Immature natural killer cell (primary cell): ENCODE measurements at regions not wholly inside any gene's neighbourhood (a gene's known extent, or its start where the extent isn't known, plus 50 kb on each side); places are given as distances from the start of the nearest gene placed in this dataset.
A peak's percentile ranks its signal among the peaks of the same experiment; 100 is the strongest.
"Not testable (repeated sequence)": the region's sequence is repeated elsewhere in the genome, so short reads cannot be mapped to it uniquely, and the experiment has no call there.

Experiments
- DNase-seq, 3 donors: peaks; one replicate each; pipeline ENCODE4 v3.0.0; 2022; ENCODE audit warnings: mixed read lengths in 1 of 3
- H3K27ac Mint-ChIP-seq, 6 donors: one replicate each; pipeline ENCODE4 v1.8.0; 2020; ENCODE audit warnings: mixed read lengths in 6 of 6, mild to moderate bottlenecking in 5 of 6, inconsistent platforms in 4 of 6, moderate library complexity in 3 of 6
- H3K27me3 Mint-ChIP-seq, 3 donors: one replicate each; pipeline ENCODE4 v1.8.0; 2020 to 2021; ENCODE audit warnings: low read depth in 3 of 3, mild to moderate bottlenecking in 3 of 3, mixed read lengths in 3 of 3, moderate library complexity in 3 of 3, inconsistent platforms in 1 of 3
- H3K36me3 Mint-ChIP-seq, 3 donors: one replicate each; pipeline ENCODE4 v1.8.0; 2020; ENCODE audit warnings: mixed read lengths in 3 of 3, inconsistent platforms in 2 of 3, mild to moderate bottlenecking in 2 of 3
- H3K4me1 Mint-ChIP-seq, 2 donors: one replicate each; pipeline ENCODE4 v1.8.0; 2020; ENCODE audit warnings: inconsistent platforms in 2 of 2, mild to moderate bottlenecking in 2 of 2, mixed read lengths in 2 of 2, moderate library complexity in 1 of 2
- H3K4me3 Mint-ChIP-seq, 5 donors: one replicate each; pipeline ENCODE4 v1.8.0; 2020; ENCODE audit warnings: mild to moderate bottlenecking in 5 of 5, mixed read lengths in 5 of 5, inconsistent platforms in 3 of 5, moderate library complexity in 3 of 5
- H3K9me3 Mint-ChIP-seq, 6 donors: one replicate each; pipeline ENCODE4 v1.8.0; 2020; ENCODE audit warnings: mild to moderate bottlenecking in 6 of 6, mixed read lengths in 6 of 6, inconsistent platforms in 4 of 6, moderate library complexity in 3 of 6

GRCh38 chr13:21289475-21289874 lies 113.0 kb downstream of the MRPL57 start:
- H3K4me1 Mint-ChIP-seq, result no peaks in the 10 kb centered on the region
- no peak overlapping the region for H3K27ac Mint-ChIP-seq
- no peaks in the 10 kb centered on the region for H3K36me3 Mint-ChIP-seq
- DNase-seq, result no peak
- H3K4me3 Mint-ChIP-seq, result no peak overlapping the region
- H3K9me3 Mint-ChIP-seq, result no peaks in the 10 kb centered on the region
- H3K27me3 Mint-ChIP-seq, result peaks cover 0 to 6% (median 2%) of the 10 kb centered on the region in 3 donors

DNA sequence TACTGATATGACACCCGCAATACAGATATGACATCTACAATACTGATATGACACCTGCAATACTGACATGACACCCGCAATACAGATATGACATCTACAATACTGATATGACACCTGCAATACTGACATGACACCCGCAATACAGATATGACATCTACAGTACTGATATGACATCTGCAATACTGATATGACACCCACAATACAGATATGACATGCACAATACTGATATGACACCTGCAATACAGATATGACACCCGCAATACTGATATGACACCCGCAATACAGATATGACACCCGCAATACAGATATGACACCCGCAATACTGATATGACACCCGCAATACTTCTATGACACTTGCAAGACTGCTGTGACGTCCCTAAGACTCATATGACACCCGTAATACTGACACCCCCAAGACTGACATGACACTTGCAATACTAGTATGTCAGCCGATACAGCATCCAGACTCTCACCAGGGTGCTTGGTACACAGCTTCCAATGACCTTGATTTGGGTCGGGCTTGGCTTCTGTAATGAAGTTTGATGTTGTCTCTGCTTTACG lies 114.1 kb downstream of the MRPL57 start:
- H3K27ac Mint-ChIP-seq, result peak overlapping the region in 1 of 6 donors; percentile 46
- DNase-seq, H3K4me3 Mint-ChIP-seq, H3K9me3 Mint-ChIP-seq, H3K27me3 Mint-ChIP-seq, H3K36me3 Mint-ChIP-seq, H3K4me1 Mint-ChIP-seq: not testable (repeated sequence)

GRCh38 chr13:21291840-21292239 lies 115.4 kb downstream of the MRPL57 start:
- no peak for DNase-seq
- peaks cover 0 to 4% (median 2%) of the 10 kb centered on the region in 3 donors for H3K27me3 Mint-ChIP-seq
- no peaks in the 10 kb centered on the region for H3K36me3 Mint-ChIP-seq
- H3K4me3 Mint-ChIP-seq, result no peak overlapping the region
- H3K27ac Mint-ChIP-seq, result no peak overlapping the region
- no peaks in the 10 kb centered on the region for H3K4me1 Mint-ChIP-seq
- no peaks in the 10 kb centered on the region for H3K9me3 Mint-ChIP-seq

DNA sequence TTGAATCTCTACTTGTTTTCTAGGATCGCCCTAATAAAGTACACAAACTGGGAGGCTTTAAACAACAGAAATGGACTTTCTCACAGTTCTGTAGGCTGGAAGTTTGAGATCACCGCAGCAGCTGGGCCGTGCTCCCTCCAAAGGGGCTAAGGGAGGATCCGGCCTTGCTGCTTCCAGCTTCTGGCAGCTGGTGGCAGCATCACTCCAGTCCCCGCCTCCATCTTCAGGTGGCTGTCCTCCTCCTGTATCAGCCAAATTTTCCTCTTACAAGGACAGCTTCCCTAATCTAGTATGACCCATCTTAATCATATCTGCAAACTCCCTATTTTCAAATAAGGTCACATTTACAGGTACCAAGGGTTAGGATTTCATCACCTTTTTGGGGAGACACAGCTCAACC lies 120.5 kb downstream of the MRPL57 start:
- H3K4me3 Mint-ChIP-seq, result peak overlapping the region; percentile 5 to 89 (median 85)
- H3K27me3 Mint-ChIP-seq, H3K9me3 Mint-ChIP-seq, H3K36me3 Mint-ChIP-seq: not testable (repeated sequence)
- DNase-seq, result peak; percentile 11 to 27 (median 11)
- peaks cover 18 to 26% of the 10 kb centered on the region in 2 donors for H3K4me1 Mint-ChIP-seq
- H3K27ac Mint-ChIP-seq, result peak overlapping the region; percentile 60 to 91 (median 86)

DNA sequence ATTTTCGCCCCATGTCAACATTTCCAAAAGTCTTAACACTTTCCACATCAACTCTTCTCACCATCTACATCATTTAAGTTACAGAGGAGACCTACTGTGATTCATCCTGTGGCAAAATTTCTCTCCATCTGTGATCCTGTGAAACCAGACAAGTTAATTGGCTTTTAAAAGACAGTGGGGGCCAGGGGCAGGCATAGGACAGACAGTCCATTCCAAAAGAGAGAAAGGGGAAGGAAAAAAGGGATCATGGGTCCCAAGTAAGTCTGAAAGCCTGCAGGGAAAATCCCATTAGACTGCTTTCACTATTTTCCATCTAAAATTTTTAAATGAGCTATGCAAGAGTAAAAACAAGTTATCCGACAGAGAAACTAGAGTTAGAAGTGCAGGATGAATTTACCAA lies 121.0 kb downstream of the MRPL57 start:
- Mint-ChIP-seq H3K4me1 (peaks cover 18 to 26% of the 10 kb centered on the region in 2 donors), H3K9me3 (no peaks in the 10 kb centered on the region), H3K4me3 (peak overlapping the region; percentile 83 to 90 (median 85)), H3K27me3 (peaks cover 2 to 6% (median 5%) of the 10 kb centered on the region in 3 donors), H3K27ac (peak overlapping the region; percentile 60 to 91 (median 86)), H3K36me3 (no peaks in the 10 kb centered on the region)
- no peak for DNase-seq

GRCh38 chr13:21297914-21298831 lies 121.7 kb downstream of the MRPL57 start:
- peak overlapping the region; percentile 83 to 90 (median 85) for H3K4me3 Mint-ChIP-seq
- no peaks in the 10 kb centered on the region for H3K36me3 Mint-ChIP-seq
- DNase-seq, result peak; percentile 82 to 84 (median 84)
- H3K9me3 Mint-ChIP-seq, result no peaks in the 10 kb centered on the region
- H3K27me3 Mint-ChIP-seq, result peaks cover 0 to 5% (median 3%) of the 10 kb centered on the region in 3 donors
- peaks cover 18 to 26% of the 10 kb centered on the region in 2 donors for H3K4me1 Mint-ChIP-seq
- H3K27ac Mint-ChIP-seq, result peak overlapping the region; percentile 71 to 91 (median 86)

DNA sequence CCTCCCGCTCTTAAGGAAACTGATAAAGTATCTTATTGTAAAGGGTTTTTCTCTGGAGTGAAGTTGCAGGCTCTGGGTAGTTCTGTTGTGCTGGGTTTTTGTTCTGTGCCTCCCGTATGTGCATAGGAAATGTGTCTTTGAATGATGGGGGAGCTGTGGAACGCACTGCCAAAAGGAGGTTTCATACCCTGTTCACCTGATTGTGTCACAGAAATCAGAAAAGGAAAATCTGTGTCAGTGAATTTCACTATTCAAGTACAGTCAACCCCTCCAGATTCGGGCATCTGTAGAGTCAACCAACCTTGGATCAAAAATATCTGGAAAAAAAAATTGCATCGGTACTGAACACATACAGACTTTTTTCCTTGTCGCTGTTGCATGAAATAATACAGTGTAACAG lies 127.8 kb downstream of the MRPL57 start:
- no peaks in the 10 kb centered on the region for H3K9me3 Mint-ChIP-seq
- no peak for DNase-seq
- H3K36me3 Mint-ChIP-seq, result peaks cover 0 to 5% (median 0%) of the 10 kb centered on the region in 3 donors
- no peak overlapping the region for H3K4me3 Mint-ChIP-seq
- peaks cover under 1 to 2% of the 10 kb centered on the region in 2 donors for H3K4me1 Mint-ChIP-seq
- H3K27ac Mint-ChIP-seq, result no peak overlapping the region
- no peaks in the 10 kb centered on the region for H3K27me3 Mint-ChIP-seq

- not testable (repeated sequence) for H3K27me3 Mint-ChIP-seq, H3K27ac Mint-ChIP-seq, H3K4me1 Mint-ChIP-seq, DNase-seq, H3K9me3 Mint-ChIP-seq, H3K4me3 Mint-ChIP-seq, H3K36me3 Mint-ChIP-seq
These were observed 130.0 kb downstream of the MRPL57 start for GRCh38 chr13:21306300-21307073.

DNA sequence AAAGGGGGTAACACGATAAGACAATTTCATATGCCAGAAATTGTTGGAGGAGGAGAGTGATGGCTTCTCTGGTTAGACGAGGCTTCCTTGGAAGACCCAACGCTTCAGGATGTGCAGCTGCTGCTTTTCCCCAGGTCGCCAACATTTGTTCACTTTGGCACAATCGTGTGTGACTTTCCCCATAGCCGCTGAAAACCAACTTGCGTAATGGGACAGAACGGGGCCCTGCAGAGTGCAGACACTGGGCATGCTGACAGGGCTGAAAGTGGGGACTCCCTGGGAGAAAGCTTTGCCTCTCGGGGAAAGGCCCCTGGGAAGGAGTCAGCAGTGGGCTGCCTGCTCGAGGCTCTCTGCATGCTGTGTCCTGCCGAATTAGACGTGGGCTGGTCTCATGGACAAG lies 130.7 kb downstream of the MRPL57 start:
- not testable (repeated sequence) for H3K27me3 Mint-ChIP-seq, DNase-seq, H3K4me3 Mint-ChIP-seq, H3K9me3 Mint-ChIP-seq, H3K27ac Mint-ChIP-seq, H3K4me1 Mint-ChIP-seq, H3K36me3 Mint-ChIP-seq

DNA sequence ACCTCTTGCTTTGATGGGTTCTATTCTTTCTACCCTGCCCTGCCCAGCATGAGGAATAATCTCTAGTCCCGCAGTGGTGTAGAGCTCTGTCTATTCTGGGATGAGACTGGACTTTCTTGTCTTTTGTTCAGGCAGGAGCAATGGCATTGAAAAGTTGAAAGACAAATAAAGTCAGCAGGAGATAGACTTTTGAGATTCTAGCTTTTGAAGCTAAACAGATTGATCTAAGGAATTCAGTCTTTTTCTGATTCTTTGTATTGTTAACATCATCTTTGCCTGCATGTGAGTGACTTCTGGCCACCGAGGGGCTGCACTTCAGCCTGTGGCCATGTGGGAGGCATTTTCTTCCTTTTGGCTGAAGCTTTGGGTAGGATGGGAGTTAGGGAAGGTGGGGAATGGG lies 132.4 kb downstream of the MRPL57 start:
- H3K36me3 Mint-ChIP-seq, result peaks cover 0 to 8% (median 0%) of the 10 kb centered on the region in 3 donors
- H3K9me3 Mint-ChIP-seq, result no peaks in the 10 kb centered on the region
- no peak overlapping the region for H3K27ac Mint-ChIP-seq
- no peaks in the 10 kb centered on the region for H3K27me3 Mint-ChIP-seq
- H3K4me3 Mint-ChIP-seq, result no peak overlapping the region
- no peaks in the 10 kb centered on the region for H3K4me1 Mint-ChIP-seq
- DNase-seq, result no peak

DNA sequence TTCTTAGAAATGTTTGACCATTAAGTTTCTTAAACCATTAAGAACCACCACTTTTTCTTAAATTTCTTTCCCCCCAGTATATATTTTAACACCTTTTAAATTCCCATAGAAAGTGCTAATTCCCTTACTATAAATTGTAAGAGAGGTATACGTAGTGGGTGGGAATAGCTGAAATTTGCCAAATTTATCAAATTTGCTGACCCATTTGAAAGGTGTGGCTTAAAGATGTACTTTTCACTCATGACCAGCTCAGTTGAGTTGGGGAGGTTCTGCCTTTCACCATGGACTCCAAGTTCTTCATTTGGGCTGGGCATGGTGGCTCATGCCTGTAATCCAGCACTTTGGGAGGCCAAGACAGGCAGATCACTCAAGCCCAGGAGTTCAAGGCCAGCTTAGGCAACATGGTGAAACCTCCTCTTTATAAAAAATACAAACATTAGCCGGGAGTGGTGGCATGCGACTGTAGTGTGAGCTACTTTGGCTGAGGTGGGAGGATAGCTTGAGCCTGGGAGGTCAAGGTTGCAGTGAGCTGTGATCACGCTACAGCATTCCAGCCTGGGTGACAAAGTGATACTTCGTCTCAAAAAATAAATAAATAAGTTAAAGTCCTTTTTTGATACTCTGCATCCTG lies 133.2 kb downstream of the MRPL57 start:
- no peak for DNase-seq
- H3K4me3 Mint-ChIP-seq, result no peak overlapping the region
- no peaks in the 10 kb centered on the region for H3K9me3 Mint-ChIP-seq
- no peak overlapping the region for H3K27ac Mint-ChIP-seq
- no peaks in the 10 kb centered on the region for H3K4me1 Mint-ChIP-seq
- H3K27me3 Mint-ChIP-seq, result no peaks in the 10 kb centered on the region
- H3K36me3 Mint-ChIP-seq, result peaks cover 0 to 4% (median 0%) of the 10 kb centered on the region in 3 donors

- H3K4me1 Mint-ChIP-seq, result no peaks in the 10 kb centered on the region
- no peak for DNase-seq
- H3K4me3 Mint-ChIP-seq, result no peak overlapping the region
- H3K27me3 Mint-ChIP-seq, result no peaks in the 10 kb centered on the region
- H3K27ac Mint-ChIP-seq, result no peak overlapping the region
- H3K36me3 Mint-ChIP-seq, result peaks cover 0 to 4% (median 0%) of the 10 kb centered on the region in 3 donors
- no peaks in the 10 kb centered on the region for H3K9me3 Mint-ChIP-seq
These were observed 133.8 kb downstream of the MRPL57 start for GRCh38 chr13:21310220-21310619.

DNA sequence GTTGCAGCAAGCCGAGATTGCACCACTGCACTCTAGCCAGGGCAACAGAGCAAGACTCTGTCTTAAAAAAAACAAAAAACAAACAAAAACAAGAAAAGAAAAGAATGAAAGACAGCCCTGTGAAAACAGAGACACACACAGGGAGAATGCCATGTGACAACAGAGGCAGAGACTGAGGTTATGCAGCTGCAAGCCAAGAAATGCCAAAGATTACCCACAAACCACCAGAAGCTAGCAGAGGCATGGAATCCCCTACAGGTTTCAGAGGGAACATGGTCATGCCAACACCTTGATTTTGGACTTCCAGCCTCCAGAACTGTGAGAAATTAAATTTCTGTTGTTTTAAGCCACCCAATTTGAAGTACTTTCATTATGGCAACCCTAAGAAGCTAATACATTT lies 138.5 kb downstream of the MRPL57 start:
- DNase-seq, H3K4me3 Mint-ChIP-seq, H3K36me3 Mint-ChIP-seq, H3K9me3 Mint-ChIP-seq, H3K4me1 Mint-ChIP-seq, H3K27me3 Mint-ChIP-seq: not testable (repeated sequence)
- H3K27ac Mint-ChIP-seq, result peak overlapping the region in 1 of 6 donors; percentile 55
